ENCODE measurements at regions not wholly inside any gene's neighbourhood (a gene's known extent, or its start where the extent isn't known, plus 50 kb on each side); places are given as distances from the start of the nearest gene placed in this dataset.

DNA sequence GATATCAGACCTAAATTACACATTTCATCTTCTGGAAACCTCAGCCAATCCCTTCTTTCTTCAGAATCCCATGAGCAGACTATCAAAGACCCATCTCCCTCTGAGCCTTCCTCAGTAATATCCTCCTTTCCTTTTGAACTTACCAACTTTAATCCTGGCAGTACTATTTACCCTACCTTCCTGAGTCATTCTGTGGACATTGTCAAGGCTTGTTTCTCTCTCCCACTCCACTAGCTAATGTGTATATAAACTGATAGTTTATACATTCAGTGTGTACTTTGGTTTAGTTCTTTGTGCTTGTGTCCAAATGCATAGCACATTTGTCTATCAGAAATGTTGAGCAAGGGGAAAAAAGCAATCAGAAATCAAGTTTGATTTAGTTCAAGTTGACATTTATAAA, 568.3 kb downstream of the CSNK1G3 start:
- no peaks in the 10 kb centered on the region for H3K27me3 ChIP-seq (ENCODE audit: insufficient read depth, low read length)
- no peaks in the 10 kb centered on the region for H3K4me1 ChIP-seq (ENCODE audit: control insufficient read depth, insufficient read depth, low read length, unreplicated experiment)
- no peaks in the 10 kb centered on the region for H3K36me3 ChIP-seq (ENCODE audit: insufficient read depth, low read length)
- H3K4me3 ChIP-seq (ENCODE audit: low read depth, low read length): no peak overlapping the region
- no peak overlapping the region for H3K27ac ChIP-seq (ENCODE audit: low read depth, low read length)
- H3K79me2 ChIP-seq (ENCODE audit: control insufficient read depth, insufficient read depth, low read length, unreplicated experiment): no peaks in the 10 kb centered on the region
- no peak overlapping the region for H2AFZ ChIP-seq (ENCODE audit: low read length, unreplicated experiment)

DNA sequence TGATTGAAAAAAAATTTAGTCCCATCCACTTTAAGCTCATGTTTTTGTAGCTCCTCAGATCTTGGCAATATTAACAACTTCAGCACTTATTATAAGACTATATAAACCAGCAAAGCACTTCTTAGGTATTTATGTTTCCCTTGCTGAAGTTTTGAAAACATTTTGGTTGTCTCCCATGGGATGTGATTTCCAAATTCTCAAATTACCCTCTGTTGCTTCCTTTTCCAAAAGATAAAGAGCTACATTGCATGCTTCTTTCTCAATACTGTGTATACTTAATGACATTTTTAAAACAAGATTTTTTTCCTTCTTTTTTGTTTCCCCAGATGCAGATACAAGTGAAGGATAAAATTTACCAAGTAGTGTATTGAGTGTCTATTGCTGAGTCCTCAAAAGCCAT, 567.1 kb downstream of the CSNK1G3 start:
- H3K27me3 ChIP-seq (ENCODE audit: insufficient read depth, low read length): no peaks in the 10 kb centered on the region
- H3K4me3 ChIP-seq (ENCODE audit: low read depth, low read length): no peak overlapping the region
- no peak overlapping the region for H2AFZ ChIP-seq (ENCODE audit: low read length, unreplicated experiment)
- H3K36me3 ChIP-seq (ENCODE audit: insufficient read depth, low read length): no peaks in the 10 kb centered on the region
- no peaks in the 10 kb centered on the region for H3K4me1 ChIP-seq (ENCODE audit: control insufficient read depth, insufficient read depth, low read length, unreplicated experiment)
- H3K79me2 ChIP-seq (ENCODE audit: control insufficient read depth, insufficient read depth, low read length, unreplicated experiment): no peaks in the 10 kb centered on the region
- H3K27ac ChIP-seq (ENCODE audit: low read depth, low read length): no peak overlapping the region

GRCh38 chr5:124074500-124074899, 562.5 kb downstream of the CSNK1G3 start:
- no peak overlapping the region for H3K4me3 ChIP-seq (ENCODE audit: low read depth, low read length)
- H3K36me3 ChIP-seq (ENCODE audit: insufficient read depth, low read length): no peaks in the 10 kb centered on the region
- no peak overlapping the region for H3K27ac ChIP-seq (ENCODE audit: low read depth, low read length)
- H3K27me3 ChIP-seq (ENCODE audit: insufficient read depth, low read length): no peaks in the 10 kb centered on the region
- H2AFZ ChIP-seq (ENCODE audit: low read length, unreplicated experiment): no peak overlapping the region
- no peaks in the 10 kb centered on the region for H3K4me1 ChIP-seq (ENCODE audit: control insufficient read depth, insufficient read depth, low read length, unreplicated experiment)
- no peaks in the 10 kb centered on the region for H3K79me2 ChIP-seq (ENCODE audit: control insufficient read depth, insufficient read depth, low read length, unreplicated experiment)

DNA sequence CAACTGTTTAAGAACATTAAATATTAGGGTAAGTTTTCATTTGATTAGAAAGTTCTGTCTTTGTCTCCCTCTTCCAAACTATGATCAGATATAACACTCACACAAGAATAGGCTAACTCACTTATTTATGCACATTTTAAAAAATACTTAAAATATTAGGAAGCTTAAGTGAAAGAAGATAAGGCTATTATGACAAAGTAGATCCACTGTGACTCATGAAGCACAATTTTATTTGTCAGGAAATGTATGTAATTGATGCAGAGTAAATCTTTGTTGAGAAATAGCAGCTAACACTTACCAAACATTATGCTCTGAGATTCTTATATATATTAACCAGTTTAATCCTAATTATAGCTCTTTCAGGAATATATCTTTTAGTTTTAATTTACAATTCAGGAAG, 560.6 kb downstream of the CSNK1G3 start:
- no peak overlapping the region for H3K4me3 ChIP-seq (ENCODE audit: low read depth, low read length)
- no peaks in the 10 kb centered on the region for H3K4me1 ChIP-seq (ENCODE audit: control insufficient read depth, insufficient read depth, low read length, unreplicated experiment)
- H3K79me2 ChIP-seq (ENCODE audit: control insufficient read depth, insufficient read depth, low read length, unreplicated experiment): no peaks in the 10 kb centered on the region
- no peaks in the 10 kb centered on the region for H3K36me3 ChIP-seq (ENCODE audit: insufficient read depth, low read length)
- H3K27me3 ChIP-seq (ENCODE audit: insufficient read depth, low read length): no peaks in the 10 kb centered on the region
- H2AFZ ChIP-seq (ENCODE audit: low read length, unreplicated experiment): no peak overlapping the region
- no peak overlapping the region for H3K27ac ChIP-seq (ENCODE audit: low read depth, low read length)

DNA sequence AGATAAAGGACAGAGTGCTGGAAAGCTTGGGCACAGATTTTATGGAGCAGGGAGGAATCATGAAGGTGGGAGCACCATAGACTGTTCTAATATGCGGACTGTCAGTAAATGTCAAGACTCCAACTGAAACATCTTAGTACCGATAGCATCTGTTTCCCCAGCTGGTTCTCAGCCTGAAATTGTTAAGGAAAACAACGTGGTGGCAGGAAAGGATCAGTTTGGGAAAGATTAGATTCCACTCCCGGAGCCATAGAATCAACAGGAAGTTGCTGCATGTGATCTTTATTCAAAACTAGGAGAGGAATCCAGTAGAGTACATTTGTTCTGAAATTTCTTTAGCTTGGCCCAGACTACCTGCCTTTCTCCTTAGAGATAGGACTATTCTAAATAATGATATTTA, 559.1 kb downstream of the CSNK1G3 start:
- Histone ChIP-seq H3K27me3 (ENCODE audit: insufficient read depth, low read length) (no peaks in the 10 kb centered on the region), H3K79me2 (ENCODE audit: control insufficient read depth, insufficient read depth, low read length, unreplicated experiment) (no peaks in the 10 kb centered on the region), H3K4me3 (ENCODE audit: low read depth, low read length) (no peak overlapping the region), H3K27ac (ENCODE audit: low read depth, low read length) (no peak overlapping the region), H3K36me3 (ENCODE audit: insufficient read depth, low read length) (no peaks in the 10 kb centered on the region), H2AFZ (ENCODE audit: low read length, unreplicated experiment) (no peak overlapping the region), H3K4me1 (ENCODE audit: control insufficient read depth, insufficient read depth, low read length, unreplicated experiment) (no peaks in the 10 kb centered on the region)

- H3K27ac ChIP-seq (ENCODE audit: low read depth, low read length): no peak overlapping the region
- H3K4me1 ChIP-seq (ENCODE audit: control insufficient read depth, insufficient read depth, low read length, unreplicated experiment): no peaks in the 10 kb centered on the region
- H3K4me3 ChIP-seq (ENCODE audit: low read depth, low read length): no peak overlapping the region
- H3K79me2 ChIP-seq (ENCODE audit: control insufficient read depth, insufficient read depth, low read length, unreplicated experiment): no peaks in the 10 kb centered on the region
- no peaks in the 10 kb centered on the region for H3K27me3 ChIP-seq (ENCODE audit: insufficient read depth, low read length)
- no peaks in the 10 kb centered on the region for H3K36me3 ChIP-seq (ENCODE audit: insufficient read depth, low read length)
- H2AFZ ChIP-seq (ENCODE audit: low read length, unreplicated experiment): no peak overlapping the region
These were observed 553.5 kb downstream of the CSNK1G3 start for GRCh38 chr5:124065508-124065907.

- Histone ChIP-seq H3K27ac (ENCODE audit: low read depth, low read length) (no peak overlapping the region), H3K4me1 (ENCODE audit: control insufficient read depth, insufficient read depth, low read length, unreplicated experiment) (no peaks in the 10 kb centered on the region), H3K4me3 (ENCODE audit: low read depth, low read length) (no peak overlapping the region), H3K27me3 (ENCODE audit: insufficient read depth, low read length) (no peaks in the 10 kb centered on the region), H2AFZ (ENCODE audit: low read length, unreplicated experiment) (no peak overlapping the region), H3K79me2 (ENCODE audit: control insufficient read depth, insufficient read depth, low read length, unreplicated experiment) (no peaks in the 10 kb centered on the region), H3K36me3 (ENCODE audit: insufficient read depth, low read length) (no peaks in the 10 kb centered on the region)
These were observed 553.0 kb downstream of the CSNK1G3 start for GRCh38 chr5:124064956-124065355.

DNA sequence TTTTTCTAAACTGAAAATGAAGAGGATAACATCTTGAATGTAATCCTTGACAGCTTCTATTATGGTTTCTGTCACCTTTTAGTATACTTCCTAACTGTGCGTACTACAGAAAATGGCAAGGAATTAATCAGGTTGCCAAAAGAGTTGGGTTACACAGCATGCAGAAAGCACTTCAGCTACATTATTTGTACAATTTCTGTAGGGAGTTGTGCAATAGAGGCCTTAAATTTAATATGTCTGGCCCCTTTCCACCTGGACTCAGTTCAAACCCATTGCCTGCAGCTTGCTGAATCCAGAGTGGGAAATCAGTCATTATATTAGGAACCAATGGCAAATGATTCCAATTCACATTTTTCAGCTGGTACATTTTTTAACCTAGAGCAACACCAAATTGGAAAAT, 549.7 kb downstream of the CSNK1G3 start:
- Histone ChIP-seq H2AFZ (ENCODE audit: low read length, unreplicated experiment) (no peak overlapping the region), H3K27ac (ENCODE audit: low read depth, low read length) (no peak overlapping the region), H3K4me3 (ENCODE audit: low read depth, low read length) (no peak overlapping the region), H3K27me3 (ENCODE audit: insufficient read depth, low read length) (no peaks in the 10 kb centered on the region), H3K36me3 (ENCODE audit: insufficient read depth, low read length) (no peaks in the 10 kb centered on the region), H3K79me2 (ENCODE audit: control insufficient read depth, insufficient read depth, low read length, unreplicated experiment) (no peaks in the 10 kb centered on the region), H3K4me1 (ENCODE audit: control insufficient read depth, insufficient read depth, low read length, unreplicated experiment) (no peaks in the 10 kb centered on the region)

DNA sequence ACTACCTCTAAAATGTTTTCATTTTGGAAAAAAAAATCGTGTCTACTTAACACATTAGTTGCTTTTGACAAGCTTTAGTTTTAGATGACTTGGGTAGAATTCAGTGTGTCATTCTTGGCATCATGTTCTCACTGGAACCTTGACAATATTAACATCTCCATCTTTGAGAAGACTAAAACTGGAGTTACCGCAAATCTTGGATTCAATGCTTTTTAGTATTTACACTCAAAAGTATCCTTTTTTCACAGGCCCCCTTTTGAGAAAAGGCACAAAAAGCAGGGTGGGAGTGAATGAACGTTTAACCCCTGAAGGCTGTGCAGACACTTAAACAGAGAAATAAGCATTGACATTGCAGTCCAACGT, 549.1 kb downstream of the CSNK1G3 start:
- no peak overlapping the region for H2AFZ ChIP-seq (ENCODE audit: low read length, unreplicated experiment)
- no peaks in the 10 kb centered on the region for H3K27me3 ChIP-seq (ENCODE audit: insufficient read depth, low read length)

DNA sequence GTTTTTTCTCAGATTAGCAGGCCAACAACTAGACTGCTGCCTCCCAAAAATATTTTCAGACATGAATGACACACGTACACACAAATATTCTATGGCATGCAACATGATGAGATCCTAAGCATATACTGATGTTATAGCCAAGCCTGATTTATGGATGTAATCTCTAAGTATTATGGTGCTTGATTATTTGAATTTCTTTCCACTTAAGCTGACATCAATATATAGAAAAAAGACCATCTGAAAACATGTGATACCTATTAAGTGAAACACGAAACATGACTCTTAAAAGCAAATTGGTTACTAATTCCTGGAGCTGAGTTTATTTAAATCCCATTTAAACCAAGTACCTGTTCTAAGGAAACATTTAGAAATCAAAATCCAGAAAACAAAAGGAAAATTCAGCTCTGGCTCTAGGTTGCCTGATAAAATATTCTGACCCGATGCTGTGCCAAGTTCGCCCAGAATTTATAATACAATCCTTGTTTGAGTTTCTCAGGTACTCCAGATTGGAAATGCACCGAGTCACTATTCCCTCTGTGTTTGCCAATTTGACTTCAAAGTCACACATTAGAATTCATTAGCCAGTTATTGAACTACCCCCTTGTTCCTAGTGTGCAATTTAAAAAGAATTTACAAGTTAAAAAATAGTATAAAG, 548.6 kb downstream of the CSNK1G3 start:
- H3K27me3 ChIP-seq (ENCODE audit: insufficient read depth, low read length): no peaks in the 10 kb centered on the region
- no peak overlapping the region for H2AFZ ChIP-seq (ENCODE audit: low read length, unreplicated experiment)

More for the DNA sequence above, 549.1 kb downstream of the CSNK1G3 start:
- Histone ChIP-seq H3K27ac (ENCODE audit: low read depth, low read length) (no peak overlapping the region), H3K36me3 (ENCODE audit: insufficient read depth, low read length) (no peaks in the 10 kb centered on the region), H3K79me2 (ENCODE audit: control insufficient read depth, insufficient read depth, low read length, unreplicated experiment) (no peaks in the 10 kb centered on the region), H3K4me3 (ENCODE audit: low read depth, low read length) (no peak overlapping the region), H3K4me1 (ENCODE audit: control insufficient read depth, insufficient read depth, low read length, unreplicated experiment) (no peaks in the 10 kb centered on the region)

DNA sequence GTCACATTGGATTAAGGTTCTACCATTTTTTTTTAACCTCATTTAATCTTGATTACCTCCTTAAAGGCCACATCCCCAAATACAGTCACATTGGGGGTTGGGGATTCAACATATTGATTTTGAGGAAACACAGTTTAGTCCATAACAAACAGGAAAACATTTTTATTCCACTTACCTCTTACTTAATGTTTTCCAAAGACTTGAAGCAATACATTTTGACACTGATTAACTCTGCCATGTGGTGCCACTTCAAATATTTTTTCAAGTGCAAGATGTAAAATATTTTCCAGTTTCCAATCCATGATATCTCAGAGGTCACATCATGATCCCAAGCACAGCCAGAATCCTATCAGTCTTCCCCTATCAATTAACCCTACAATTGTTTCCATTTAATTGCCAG, 548.0 kb downstream of the CSNK1G3 start:
- Histone ChIP-seq H3K4me3 (ENCODE audit: low read depth, low read length) (no peak overlapping the region), H3K27me3 (ENCODE audit: insufficient read depth, low read length) (0 out of 2 replicates have a peak, but pooled peaks cover 2% of the 10 kb centered on the region), H3K27ac (ENCODE audit: low read depth, low read length) (no peak overlapping the region), H3K4me1 (ENCODE audit: control insufficient read depth, insufficient read depth, low read length, unreplicated experiment) (no peaks in the 10 kb centered on the region), H3K79me2 (ENCODE audit: control insufficient read depth, insufficient read depth, low read length, unreplicated experiment) (no peaks in the 10 kb centered on the region), H3K36me3 (ENCODE audit: insufficient read depth, low read length) (no peaks in the 10 kb centered on the region), H2AFZ (ENCODE audit: low read length, unreplicated experiment) (no peak overlapping the region)

More for the DNA sequence above, 548.6 kb downstream of the CSNK1G3 start:
- Histone ChIP-seq H3K4me1 (ENCODE audit: control insufficient read depth, insufficient read depth, low read length, unreplicated experiment) (no peaks in the 10 kb centered on the region), H3K36me3 (ENCODE audit: insufficient read depth, low read length) (no peaks in the 10 kb centered on the region), H3K79me2 (ENCODE audit: control insufficient read depth, insufficient read depth, low read length, unreplicated experiment) (no peaks in the 10 kb centered on the region), H3K4me3 (ENCODE audit: low read depth, low read length) (no peak overlapping the region), H3K27ac (ENCODE audit: low read depth, low read length) (no peak overlapping the region)

Data from ACC112 (cell line).